GM12873 (cell line): ENCODE measurements at regions not wholly inside any gene's neighbourhood (a gene's known extent, or its start where the extent isn't known, plus 50 kb on each side); places are given as distances from the start of the nearest gene placed in this dataset.

Source experiments
- CTCF ChIP-seq: IDR thresholded peaks from 2 replicates; pipeline ENCODE4 v1.5.1; 2012; ENCODE audit warnings: low read depth, mild to moderate bottlenecking, moderate library complexity, low read length, control low read depth; ENCODE audit not compliant: insufficient read depth; ENCODE audit errors: missing control alignments

- TF ChIP-seq CTCF: no peak
These were observed 540.6 kb downstream of the QKI start for GRCh38 chr6:163955096-163955495.

- no peak for TF ChIP-seq CTCF
These were observed 539.7 kb downstream of the QKI start for GRCh38 chr6:163954088-163954775.

GRCh38 chr6:163952005-163952404 is 537.5 kb downstream of the QKI start:
- TF ChIP-seq CTCF: no peak

DNA sequence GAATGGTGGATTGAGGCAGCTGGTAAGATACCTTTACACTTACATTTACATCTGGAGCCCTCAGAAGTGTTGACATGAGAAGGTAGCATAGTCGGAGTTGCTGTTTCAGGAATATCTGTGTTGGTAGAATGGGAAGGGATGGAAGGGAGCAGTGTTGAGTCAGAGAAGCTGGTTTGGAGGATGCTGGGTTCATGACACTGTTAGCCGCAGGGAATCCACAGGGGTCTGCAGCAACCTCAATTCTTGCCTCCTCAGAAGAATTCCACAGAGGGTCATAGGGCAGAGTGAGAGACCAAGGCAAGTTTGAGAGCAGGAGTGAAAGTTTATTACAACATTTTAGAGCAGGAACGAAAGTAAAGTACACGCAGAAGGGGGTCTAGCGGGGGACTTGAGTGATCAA is 536.8 kb downstream of the QKI start:
- TF ChIP-seq CTCF: no peak

DNA sequence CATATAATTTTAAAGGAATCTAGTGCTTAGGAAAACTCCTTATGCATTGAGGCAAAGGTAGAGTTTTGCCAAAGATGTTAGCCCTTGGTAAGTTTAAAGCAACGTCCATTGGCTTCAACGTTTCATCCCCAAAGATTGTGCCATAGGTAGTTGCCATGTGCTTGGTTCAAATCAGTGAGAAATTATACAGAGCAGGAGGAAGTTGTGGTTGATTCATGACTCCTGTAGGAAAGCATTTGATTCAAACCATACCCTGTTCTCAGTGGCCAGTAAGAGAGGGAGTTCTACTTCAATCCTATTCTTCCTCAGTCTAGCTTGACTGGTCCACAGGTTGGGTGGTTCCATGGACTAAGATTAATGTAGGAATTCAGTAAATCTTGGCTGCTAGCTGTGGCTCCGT is 535.6 kb downstream of the QKI start:
- no peak for TF ChIP-seq CTCF

DNA sequence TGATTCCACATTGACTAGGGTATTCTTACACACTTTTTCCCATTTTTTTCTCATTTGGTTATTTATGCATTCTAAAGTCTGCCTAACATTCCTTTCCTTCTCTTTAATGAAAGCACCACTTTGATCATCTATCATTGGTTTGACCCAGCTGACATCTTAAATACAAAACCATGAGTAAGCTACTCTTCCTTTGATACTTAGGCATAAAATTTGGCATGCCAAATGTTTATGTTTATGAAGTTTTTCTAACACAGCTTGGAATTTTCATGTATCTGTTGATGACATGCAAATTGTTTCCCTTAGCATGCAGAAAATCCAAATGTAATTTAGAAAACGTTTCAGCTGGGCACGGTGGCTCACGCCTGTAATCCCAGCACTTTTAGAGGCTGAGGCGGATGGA is 534.9 kb downstream of the QKI start:
- no peak for TF ChIP-seq CTCF

DNA sequence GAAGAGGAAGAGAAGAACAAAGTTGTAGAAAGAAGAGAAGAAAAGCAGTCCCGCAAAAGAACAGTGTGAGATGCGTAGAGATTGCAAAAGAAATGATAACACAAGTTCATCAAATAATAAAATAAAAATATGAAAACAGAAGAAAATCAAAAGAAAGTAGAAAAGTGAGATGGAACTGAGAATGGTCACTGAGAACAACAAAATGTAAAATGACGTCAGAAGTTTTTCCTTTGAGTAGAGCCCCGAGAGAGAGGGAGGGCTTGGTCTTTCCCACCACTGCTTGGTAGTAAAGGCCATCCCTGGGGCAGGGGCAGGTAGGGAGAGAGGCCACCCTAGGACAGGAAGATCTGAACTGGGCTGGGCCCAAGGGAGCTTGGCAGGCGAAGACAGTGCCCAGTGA is 533.7 kb downstream of the QKI start:
- no peak for TF ChIP-seq CTCF
